SH-SY5Y (cell line): ENCODE measurements at regions not wholly inside any gene's neighbourhood (a gene's known extent, or its start where the extent isn't known, plus 50 kb on each side); places are given as distances from the start of the nearest gene placed in this dataset.

Experiments
- GATA2 ChIP-seq: IDR thresholded peaks from 2 replicates; pipeline ENCODE4 v1.6.1; 2011; ENCODE audit warnings: mild to moderate bottlenecking, low read depth, low read length
- GATA3 ChIP-seq: IDR thresholded peaks from 2 replicates; pipeline ENCODE4 v1.6.1; 2011; ENCODE audit warnings: low read depth, mild to moderate bottlenecking, low read length, moderate library complexity

DNA sequence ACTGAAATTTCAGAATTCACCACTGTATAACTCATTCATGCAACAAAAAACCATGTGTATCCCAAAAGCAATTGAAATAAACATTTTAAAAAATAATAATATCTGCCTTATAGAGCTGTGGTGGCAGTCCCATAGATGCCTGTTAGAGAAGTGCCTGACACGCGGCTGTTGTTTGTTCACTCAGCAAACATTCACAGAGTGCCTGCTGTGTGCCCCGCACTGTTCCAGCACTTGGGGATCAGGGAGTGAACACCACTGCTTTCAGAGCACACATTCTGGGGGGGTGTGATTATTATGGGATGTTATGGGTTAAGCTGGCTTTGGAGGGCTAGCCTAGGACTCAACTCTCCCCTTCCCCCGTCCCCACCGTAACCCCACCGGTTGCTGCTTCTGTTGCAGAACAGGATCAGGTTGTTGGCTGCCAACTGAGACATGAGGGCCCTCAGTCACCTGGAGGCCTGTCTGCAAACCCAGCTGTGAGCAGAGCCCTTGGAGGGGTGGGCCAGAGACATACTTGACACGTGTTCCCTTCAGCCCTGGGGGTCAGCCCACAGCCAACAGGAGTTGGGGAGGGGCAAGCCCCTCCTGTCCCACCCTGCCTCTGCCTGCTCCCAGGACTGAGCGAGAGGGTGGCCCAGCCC, 103.3 kb upstream of the CIBAR2 start:
- TF ChIP-seq GATA2 (no peak), GATA3 (no peak)
